H1 (cell line): ENCODE measurements at regions not wholly inside any gene's neighbourhood (a gene's known extent, or its start where the extent isn't known, plus 50 kb on each side); places are given as distances from the start of the nearest gene placed in this dataset.
"Not testable (repeated sequence)": the region's sequence is repeated elsewhere in the genome, so short reads cannot be mapped to it uniquely, and the experiment has no call there.

Source experiments
- CTCF ChIA-PET: fragments of 300-600 bp; sonication (Branson Sonifier 250); formaldehyde crosslinking; loops from one replicate; lab custom pipeline; 2021; ENCODE audit not compliant: partially characterized antibody; lab: Charles Lee
- POLR2A ChIA-PET: fragments of 300-600 bp; sonication (Branson Sonifier 250); formaldehyde crosslinking; loops from one replicate; lab custom pipeline; 2021; ENCODE audit warnings: inconsistent platforms; ENCODE audit not compliant: partially characterized antibody; lab: Charles Lee
- DNase-seq, 2 experiments: peaks; one replicate each; pipeline versions ENCODE4 v3.0.0 to v3.0.0-alpha.2; 2010 to 2022; ENCODE audit warnings: low spot score in 2 of 2, low read depth in 1 of 2, mixed read lengths in 1 of 2
- FAIRE-seq: peaks from 2 replicates; lab custom pipeline; 2011; peaks lifted over from hg19 to GRCh38; lab: Jason Lieb, UNC
- H2AFZ ChIP-seq: 2 replicates; pipeline ENCODE4 v1.8.1; 2012; ENCODE audit warnings: low read length, inconsistent platforms
- H2AK5ac ChIP-seq: 2 replicates; pipeline ENCODE4 v1.6.1; 2013; ENCODE audit warnings: low read depth, low read length
- H2BK120ac ChIP-seq: replicated peaks from 2 replicates; pipeline ENCODE3; 2013; ENCODE audit warnings: low read depth, low read length, inconsistent platforms
- H2BK12ac ChIP-seq: 2 replicates; pipeline ENCODE4 v1.6.1; 2013; ENCODE audit warnings: low read depth, low read length
- H2BK15ac ChIP-seq: 2 replicates; pipeline ENCODE4 v1.6.1; 2013; ENCODE audit warnings: low read length
- H2BK20ac ChIP-seq: 2 replicates; pipeline ENCODE4 v1.6.1; 2013; ENCODE audit warnings: low read length
- H2BK5ac ChIP-seq: 2 replicates; pipeline ENCODE4 v1.6.1; 2013; ENCODE audit warnings: low read depth, low read length
- H3K14ac ChIP-seq: 2 replicates; pipeline ENCODE4 v1.6.1; 2013; ENCODE audit warnings: inconsistent platforms; ENCODE audit not compliant: insufficient read length
- H3K18ac ChIP-seq: 2 replicates; pipeline ENCODE4 v1.6.1; 2013; ENCODE audit warnings: low read length; ENCODE audit errors: extremely low read depth
- H3K23ac ChIP-seq: 2 replicates; pipeline ENCODE4 v1.6.1; 2013; ENCODE audit warnings: inconsistent platforms; ENCODE audit not compliant: insufficient read length
- H3K23me2 ChIP-seq: 2 replicates; pipeline ENCODE4 v1.6.1; 2013; ENCODE audit warnings: low read depth, low read length
- H3K27ac ChIP-seq: 2 replicates; pipeline ENCODE4 v1.6.1; 2011; ENCODE audit warnings: low read depth, low read length, inconsistent platforms
- H3K27me3 ChIP-seq, 4 experiments: replicated peaks in 1 of 4; 1 replicate in 1 of 4; 2 replicates in 3 of 4; pipeline versions ENCODE4 v1.6.1 to v1.8.1; 2011 to 2013; ENCODE audit warnings: low read length in 3 of 4, mild to moderate bottlenecking in 3 of 4, inconsistent platforms in 2 of 4, mixed read lengths in 2 of 4, moderate library complexity in 1 of 4; ENCODE audit not compliant: control insufficient read depth in 3 of 4, insufficient read depth in 3 of 4; ENCODE audit errors: extremely low read depth in 1 of 4
- H3K36me3 ChIP-seq, 4 experiments: 2 replicates each; pipeline versions ENCODE4 v1.6.1 to v1.8.1; 2011 to 2013; ENCODE audit warnings: mild to moderate bottlenecking in 4 of 4, low read length in 3 of 4, moderate library complexity in 2 of 4, control low read depth in 1 of 4, inconsistent platforms in 1 of 4; ENCODE audit not compliant: insufficient read depth in 4 of 4, control insufficient read depth in 2 of 4
- H3K4ac ChIP-seq: replicated peaks from 2 replicates; pipeline ENCODE3; 2013; ENCODE audit warnings: low read length, low read depth, mixed read lengths, inconsistent platforms; ENCODE audit not compliant: insufficient read length
- H3K4me1 ChIP-seq, 4 experiments: replicated peaks in 1 of 4; 1 replicate in 1 of 4; 2 replicates in 3 of 4; pipeline versions ENCODE4 v1.6.1 to v1.8.1; 2011 to 2013; ENCODE audit warnings: low read length in 3 of 4, inconsistent platforms in 2 of 4, mixed read lengths in 1 of 4; ENCODE audit not compliant: insufficient read depth in 4 of 4, control insufficient read depth in 3 of 4
- H3K4me2 ChIP-seq, 2 experiments: 2 replicates each; pipeline versions ENCODE4 v1.6.1 to v1.8.1; 2011 to 2013; ENCODE audit warnings: low read depth in 2 of 2, low read length in 2 of 2, control low read depth in 1 of 2, inconsistent platforms in 1 of 2, mild to moderate bottlenecking in 1 of 2; ENCODE audit not compliant: insufficient read depth in 1 of 2
- H3K4me3 ChIP-seq, 4 experiments: fragments of 200-600, 300-600 bp in 1 of 4; sonication (generic), shearing (Covaris generic), sonication (Bioruptor Twin) in 1 of 4; 2 replicates each; pipeline versions ENCODE4 v1.5.1 to v1.8.1; 2011 to 2016; ENCODE audit warnings: low read length in 4 of 4, low read depth in 3 of 4, control low read depth in 2 of 4, inconsistent platforms in 2 of 4, mild to moderate bottlenecking in 2 of 4, mixed read lengths in 1 of 4, moderate library complexity in 1 of 4; ENCODE audit not compliant: insufficient read depth in 2 of 4; ENCODE audit errors: extremely low read depth in 1 of 4
- H3K56ac ChIP-seq: replicated peaks from 2 replicates; pipeline ENCODE3; 2013; ENCODE audit warnings: low read depth, mild to moderate bottlenecking, mixed read lengths, low read length, inconsistent platforms; ENCODE audit not compliant: insufficient read length
- H3K79me1 ChIP-seq: 2 replicates; pipeline ENCODE4 v1.6.1; 2013; ENCODE audit warnings: low read depth, low read length, control low read depth
- H3K79me2 ChIP-seq, 2 experiments: 2 replicates each; pipeline versions ENCODE4 v1.6.1 to v1.8.1; 2012 to 2013; ENCODE audit warnings: low read length in 2 of 2, mild to moderate bottlenecking in 2 of 2, inconsistent platforms in 1 of 2; ENCODE audit not compliant: insufficient read depth in 2 of 2, control insufficient read depth in 1 of 2
- H3K9ac ChIP-seq, 4 experiments: replicated peaks in 1 of 4; 1 replicate in 1 of 4; 2 replicates in 3 of 4; pipeline versions ENCODE4 v1.6.1 to v1.8.1; 2011 to 2013; ENCODE audit warnings: low read depth in 3 of 4, low read length in 3 of 4, control low read depth in 2 of 4, mild to moderate bottlenecking in 2 of 4, moderate library complexity in 2 of 4, inconsistent platforms in 1 of 4; ENCODE audit errors: extremely low read depth in 1 of 4
- H3K9me3 ChIP-seq, 2 experiments: 2 replicates each; pipeline versions ENCODE4 v1.6.1 to v1.8.1; 2012 to 2013; ENCODE audit warnings: mild to moderate bottlenecking in 2 of 2, moderate library complexity in 2 of 2, control low read depth in 1 of 2, inconsistent platforms in 1 of 2, low read depth in 1 of 2, low read length in 1 of 2, mixed read lengths in 1 of 2; ENCODE audit not compliant: insufficient read depth in 2 of 2
- H4K20me1 ChIP-seq, 2 experiments: replicated peaks in 1 of 2; 2 replicates each; pipeline versions ENCODE3 to v1.8.1; 2011 to 2013; ENCODE audit warnings: inconsistent platforms in 2 of 2, low read length in 2 of 2, mild to moderate bottlenecking in 1 of 2; ENCODE audit not compliant: insufficient read depth in 2 of 2, control insufficient read depth in 1 of 2
- H4K5ac ChIP-seq: 2 replicates; pipeline ENCODE4 v1.6.1; 2013; ENCODE audit warnings: low read length, low read depth, mixed read lengths, inconsistent platforms; ENCODE audit not compliant: insufficient read length
- H4K8ac ChIP-seq: 2 replicates; pipeline ENCODE4 v1.8.0; 2013; ENCODE audit warnings: mild to moderate bottlenecking, moderate library complexity, low read length, inconsistent platforms; ENCODE audit not compliant: insufficient read depth; ENCODE audit errors: extremely low read depth
- H4K91ac ChIP-seq: replicated peaks from 2 replicates; pipeline ENCODE3; 2013; ENCODE audit warnings: low read length, mixed read lengths, inconsistent platforms; ENCODE audit not compliant: insufficient read length
- CBX8 ChIP-seq: fragments of 300-800, 300-1000 bp; sonication (generic); IDR thresholded peaks from 2 replicates; pipeline ENCODE4 v1.7.1; 2016; ENCODE audit warnings: low read depth, low read length, borderline replicate concordance
- EP300 ChIP-seq, 2 experiments: IDR thresholded peaks; 1 replicate in 1 of 2; 2 replicates in 1 of 2; pipeline ENCODE4 v1.6.1; 2011 to 2012; ENCODE audit warnings: low read depth in 2 of 2, low read length in 2 of 2, mild to moderate bottlenecking in 2 of 2, borderline replicate concordance in 1 of 2, inconsistent platforms in 1 of 2, moderate library complexity in 1 of 2
- GTF2F1 ChIP-seq: IDR thresholded peaks from 2 replicates; pipeline ENCODE4 v1.6.1; 2012; ENCODE audit warnings: low read depth, low read length, improper control_type of control experiment, borderline replicate concordance
- KDM1A ChIP-seq: fragments of 200-600, 300-600 bp; sonication (generic); IDR thresholded peaks from 2 replicates; pipeline ENCODE4 v1.7.1; 2016; ENCODE audit warnings: mild to moderate bottlenecking, low read length, borderline replicate concordance
- SIRT6 ChIP-seq: IDR thresholded peaks from one replicate; pipeline ENCODE4 v1.7.1; 2012; ENCODE audit warnings: low read length, inconsistent platforms
- SUZ12 ChIP-seq: fragments of 200-600 bp; sonication (generic); IDR thresholded peaks from 2 replicates; pipeline ENCODE4 v1.6.1; 2012; ENCODE audit warnings: mild to moderate bottlenecking, inconsistent platforms, low read length, moderate library complexity, mixed read lengths
- TAF7 ChIP-seq: optimal IDR thresholded peaks from 2 replicates; pipeline ENCODE3; 2011; ENCODE audit warnings: low read depth, mild to moderate bottlenecking, inconsistent platforms, low read length, moderate library complexity, borderline replicate concordance
- TBP ChIP-seq: IDR thresholded peaks from 2 replicates; pipeline ENCODE4 v1.6.1; 2011; ENCODE audit warnings: low read depth, low read length, improper control_type of control experiment
- WGBS, 2 experiments: shearing (Covaris generic) in 1 of 2; methylation state at CpG; one replicate each; pipeline versions ENCODE4 v1.1.6 to v1.1.7; 2013 to 2015; ENCODE audit warnings: low lambda C conversion rate in 2 of 2, mixed read lengths in 2 of 2, inconsistent platforms in 1 of 2, low coverage in 1 of 2, missing lambda C conversion rate in 1 of 2; ENCODE audit not compliant: insufficient replicate concordance in 2 of 2, insufficient coverage in 1 of 2, insufficient read length in 1 of 2; ENCODE audit errors: extremely low coverage in 1 of 2, missing lambda C conversion rate in 1 of 2; 5-methylcytosine and 5-hydroxymethylcytosine counted together

DNA sequence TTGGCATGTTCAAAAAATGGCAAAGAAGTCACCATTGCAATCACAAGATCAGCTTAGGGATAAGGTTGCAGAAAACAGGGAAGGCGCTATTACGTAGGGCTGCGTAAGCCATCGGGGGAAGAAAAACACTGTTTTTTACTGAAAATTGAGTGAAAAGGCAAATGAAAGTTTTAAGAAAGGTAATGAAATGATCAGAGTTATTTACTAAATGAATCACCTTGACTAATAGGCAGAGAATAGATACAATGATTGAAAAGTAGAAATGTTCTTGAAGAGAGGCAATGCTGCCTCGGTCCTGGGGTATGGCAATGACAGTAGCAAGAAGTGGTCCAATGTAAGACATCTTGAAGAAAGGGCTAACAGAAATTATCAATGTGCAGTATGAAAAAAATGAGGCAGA, 1227.8 kb upstream of the ZEB2 start (continued):
- TF ChIP-seq EP300 (IDR thresholded peaks at IDR 0.05; ENCODE audit: borderline replicate concordance in 1 of 2, low read depth in 2 of 2, low read length in 2 of 2) (no peak), SIRT6 (no peak), CBX8 (no peak), TBP (no peak), GTF2F1 (no peak), SUZ12 (no peak), KDM1A (no peak), TAF7 (no peak)

DNA sequence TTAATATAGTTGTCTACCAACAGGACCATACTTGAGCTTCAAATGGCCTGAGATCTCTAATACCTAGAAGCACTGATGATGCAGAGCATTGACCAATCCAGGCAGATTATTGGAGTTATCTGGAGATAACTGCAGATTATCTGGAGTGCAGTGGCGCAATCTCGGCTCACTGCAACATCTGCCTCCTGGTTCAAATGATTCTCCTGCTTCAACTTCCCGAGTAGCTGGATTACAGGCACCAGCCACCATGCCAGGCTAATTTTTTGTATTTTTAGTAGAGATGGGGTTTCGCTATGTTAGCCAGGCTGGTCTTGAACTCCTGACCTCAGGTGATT, 1225.4 kb upstream of the ZEB2 start:
- H3K9ac ChIP-seq, H3K14ac ChIP-seq, H2BK20ac ChIP-seq, POLR2A ChIA-PET, H4K91ac ChIP-seq, H3K23me2 ChIP-seq, DNase-seq, H3K36me3 ChIP-seq, H3K79me2 ChIP-seq, H4K8ac ChIP-seq, H2AK5ac ChIP-seq, H3K4me2 ChIP-seq, H3K79me1 ChIP-seq, H4K5ac ChIP-seq, H3K4ac ChIP-seq, H3K23ac ChIP-seq, H3K27ac ChIP-seq, H3K56ac ChIP-seq, H4K20me1 ChIP-seq, H3K9me3 ChIP-seq, H2BK120ac ChIP-seq, H2BK15ac ChIP-seq, H3K18ac ChIP-seq, H3K4me1 ChIP-seq, FAIRE-seq, H3K4me3 ChIP-seq, H2BK5ac ChIP-seq, H3K27me3 ChIP-seq, H2BK12ac ChIP-seq, H2AFZ ChIP-seq: not testable (repeated sequence)
- WGBS, 2 experiments, result 91% methylated on average over 4 of the region's 4 CpGs; no CpG with 5 or more reads in 1 of the 2 experiments
- CTCF ChIA-PET, result interaction anchor here (0.5 to 0.6 kb wide), 2 partner anchors 263 to 816 kb away, joined by 3 to 4 read pairs; no protein-coding TSS in a partner anchor
